Activated T-helper 1 cell treated with anti-CD3 and anti-CD28 coated beads, Interleukin-12 subunit alpha, Interleukin-12 subunit beta, Interleukin-2, Interleukin-4 antibody, amounts not matched to agents 30 ng/mL and 10 ng/mL and 1 ng/mL, durations not matched to agents 14 hours and 24 hours and 36 hours (primary cell): ENCODE measurements at regions not wholly inside any gene's neighbourhood (a gene's known extent, or its start where the extent isn't known, plus 50 kb on each side); places are given as distances from the start of the nearest gene placed in this dataset.

Experiments used
- DNase-seq: peaks from one replicate; pipeline ENCODE4 v3.0.0; 2021; ENCODE audit warnings: low spot score
- H3K27ac Mint-ChIP-seq: one replicate; pipeline ENCODE4 v1.8.0; 2021; ENCODE audit warnings: mild to moderate bottlenecking, mixed read lengths
- H3K27me3 Mint-ChIP-seq: one replicate; pipeline ENCODE4 v1.8.0; 2022; ENCODE audit warnings: mild to moderate bottlenecking, moderate library complexity, mixed read lengths; ENCODE audit not compliant: insufficient read depth
- H3K36me3 Mint-ChIP-seq: one replicate; pipeline ENCODE4 v1.8.0; 2021; ENCODE audit warnings: low read depth, mixed read lengths
- H3K4me1 Mint-ChIP-seq: one replicate; pipeline ENCODE4 v1.8.0; 2021; ENCODE audit warnings: low read depth, mixed read lengths
- H3K4me3 Mint-ChIP-seq: one replicate; pipeline ENCODE4 v1.8.0; 2021; ENCODE audit warnings: mild to moderate bottlenecking, moderate library complexity, mixed read lengths
- H3K9me3 Mint-ChIP-seq: one replicate; pipeline ENCODE4 v1.8.0; 2021; ENCODE audit warnings: mixed read lengths
- intact Hi-C: fragments of 100-400 bp; cut with micrococcal nuclease; formaldehyde crosslinking; loops from one replicate; pipeline ENCODE4 v1.15.1; 2024

GRCh38 chr15:70428211-70428822 lies 330.6 kb upstream of the TLE3 start:
- H3K36me3 Mint-ChIP-seq, result peaks cover 3% of the 10 kb centered on the region
- no peak overlapping the region for H3K27ac Mint-ChIP-seq
- H3K27me3 Mint-ChIP-seq, result peaks cover 16% of the 10 kb centered on the region
- H3K9me3 Mint-ChIP-seq, result peaks cover 34% of the 10 kb centered on the region
- H3K4me1 Mint-ChIP-seq, result peaks cover 23% of the 10 kb centered on the region
- no peak for DNase-seq
- intact Hi-C loops, result no loop called here
- H3K4me3 Mint-ChIP-seq, result no peak overlapping the region

GRCh38 chr15:70427167-70428120 lies 329.7 kb upstream of the TLE3 start:
- Mint-ChIP-seq H3K27me3 (peaks cover 11% of the 10 kb centered on the region), H3K4me1 (peaks cover 23% of the 10 kb centered on the region), H3K9me3 (peaks cover 34% of the 10 kb centered on the region), H3K36me3 (peaks cover 3% of the 10 kb centered on the region), H3K4me3 (no peak overlapping the region), H3K27ac (no peak overlapping the region)
- intact Hi-C loops, result no loop called here
- DNase-seq, result no peak

- no peak for DNase-seq
- H3K4me1 Mint-ChIP-seq, result peaks cover 23% of the 10 kb centered on the region
- no peak overlapping the region for H3K4me3 Mint-ChIP-seq
- intact Hi-C loops, result no loop called here
- peaks cover 12% of the 10 kb centered on the region for H3K27me3 Mint-ChIP-seq
- peaks cover 34% of the 10 kb centered on the region for H3K9me3 Mint-ChIP-seq
- peaks cover 6% of the 10 kb centered on the region for H3K36me3 Mint-ChIP-seq
- no peak overlapping the region for H3K27ac Mint-ChIP-seq
These were observed 328.5 kb upstream of the TLE3 start for GRCh38 chr15:70426096-70426821.

GRCh38 chr15:70424937-70425411 lies 327.3 kb upstream of the TLE3 start:
- peaks cover 14% of the 10 kb centered on the region for H3K27me3 Mint-ChIP-seq
- intact Hi-C loops, result no loop called here
- peak overlapping the region; percentile 19 for H3K27ac Mint-ChIP-seq
- H3K4me1 Mint-ChIP-seq, result peaks cover 23% of the 10 kb centered on the region
- peak; percentile 6 for DNase-seq
- H3K4me3 Mint-ChIP-seq, result peak overlapping the region; percentile 12
- peaks cover 6% of the 10 kb centered on the region for H3K36me3 Mint-ChIP-seq
- peaks cover 34% of the 10 kb centered on the region for H3K9me3 Mint-ChIP-seq

- Mint-ChIP-seq H3K4me1 (peaks cover 23% of the 10 kb centered on the region), H3K9me3 (peaks cover 23% of the 10 kb centered on the region), H3K4me3 (no peak overlapping the region), H3K27ac (no peak overlapping the region), H3K36me3 (peaks cover 6% of the 10 kb centered on the region), H3K27me3 (peaks cover 22% of the 10 kb centered on the region)
- intact Hi-C loops, result no loop called here
- DNase-seq, result no peak
These were observed 325.6 kb upstream of the TLE3 start for GRCh38 chr15:70423267-70423666.

GRCh38 chr15:70422342-70422741 lies 324.6 kb upstream of the TLE3 start:
- Mint-ChIP-seq H3K9me3 (peaks cover 19% of the 10 kb centered on the region), H3K27me3 (peaks cover 27% of the 10 kb centered on the region), H3K4me3 (no peak overlapping the region), H3K27ac (no peak overlapping the region), H3K4me1 (peaks cover 23% of the 10 kb centered on the region), H3K36me3 (peaks cover 6% of the 10 kb centered on the region)
- intact Hi-C loops, result no loop called here
- no peak for DNase-seq

- Mint-ChIP-seq H3K27ac (no peak overlapping the region), H3K4me3 (no peak overlapping the region), H3K9me3 (peaks cover 19% of the 10 kb centered on the region), H3K27me3 (peaks cover 30% of the 10 kb centered on the region), H3K36me3 (peaks cover 6% of the 10 kb centered on the region), H3K4me1 (peaks cover 23% of the 10 kb centered on the region)
- DNase-seq, result no peak
- intact Hi-C loops, result no loop called here
These were observed 323.3 kb upstream of the TLE3 start for GRCh38 chr15:70420948-70421482.

GRCh38 chr15:70420086-70420947 lies 322.6 kb upstream of the TLE3 start:
- no peak overlapping the region for H3K4me3 Mint-ChIP-seq
- H3K27me3 Mint-ChIP-seq, result peaks cover 33% of the 10 kb centered on the region
- DNase-seq, result no peak
- peaks cover 16% of the 10 kb centered on the region for H3K4me1 Mint-ChIP-seq
- peaks cover 14% of the 10 kb centered on the region for H3K9me3 Mint-ChIP-seq
- peaks cover 6% of the 10 kb centered on the region for H3K36me3 Mint-ChIP-seq
- no peak overlapping the region for H3K27ac Mint-ChIP-seq
- intact Hi-C loops, result no loop called here

GRCh38 chr15:70418943-70419342 lies 321.2 kb upstream of the TLE3 start:
- Mint-ChIP-seq H3K4me3 (no peak overlapping the region), H3K27ac (no peak overlapping the region), H3K4me1 (peaks cover 2% of the 10 kb centered on the region), H3K36me3 (peaks cover 4% of the 10 kb centered on the region), H3K27me3 (peaks cover 34% of the 10 kb centered on the region), H3K9me3 (peaks cover 3% of the 10 kb centered on the region)
- no peak for DNase-seq
- intact Hi-C loops, result no loop called here

GRCh38 chr15:70417535-70417934 lies 319.8 kb upstream of the TLE3 start:
- intact Hi-C loops, result no loop called here
- H3K9me3 Mint-ChIP-seq, result no peaks in the 10 kb centered on the region
- H3K27me3 Mint-ChIP-seq, result peaks cover 32% of the 10 kb centered on the region
- H3K36me3 Mint-ChIP-seq, result peaks cover 3% of the 10 kb centered on the region
- no peaks in the 10 kb centered on the region for H3K4me1 Mint-ChIP-seq
- H3K4me3 Mint-ChIP-seq, result no peak overlapping the region
- H3K27ac Mint-ChIP-seq, result no peak overlapping the region
- no peak for DNase-seq

- H3K27me3 Mint-ChIP-seq, result peaks cover 29% of the 10 kb centered on the region
- no peaks in the 10 kb centered on the region for H3K36me3 Mint-ChIP-seq
- H3K9me3 Mint-ChIP-seq, result no peaks in the 10 kb centered on the region
- intact Hi-C loops, result no loop called here
- DNase-seq, result no peak
- no peak overlapping the region for H3K4me3 Mint-ChIP-seq
- H3K27ac Mint-ChIP-seq, result no peak overlapping the region
- no peaks in the 10 kb centered on the region for H3K4me1 Mint-ChIP-seq
These were observed 319.1 kb upstream of the TLE3 start for GRCh38 chr15:70416829-70417228.

GRCh38 chr15:70415398-70415797 lies 317.7 kb upstream of the TLE3 start:
- Mint-ChIP-seq H3K27me3 (peaks cover 21% of the 10 kb centered on the region), H3K4me3 (no peak overlapping the region), H3K9me3 (no peaks in the 10 kb centered on the region), H3K27ac (no peak overlapping the region), H3K4me1 (no peaks in the 10 kb centered on the region), H3K36me3 (no peaks in the 10 kb centered on the region)
- intact Hi-C loops, result no loop called here
- no peak for DNase-seq
